HepG2 (cell line): ENCODE measurements at regions not wholly inside any gene's neighbourhood (a gene's known extent, or its start where the extent isn't known, plus 50 kb on each side); places are given as distances from the start of the nearest gene placed in this dataset.

Source experiments
- ATAC-seq: fragments of 200-7000 bp; cut with Tn5 transposase; 3 replicates; pipeline ENCODE4 v1.9.1; 2020; ENCODE audit warnings: mild to moderate bottlenecking, moderate library complexity
- BruUV-seq: library from RNA; stranded (reverse); fragments of 400-500 nt; replicated peaks from 2 replicates; lab custom pipeline; 2021; lab: Mats Ljungman, UMichigan
- CTCF ChIA-PET: fragments of 300-600 bp; formaldehyde crosslinking; extraction: SDS; loops from one replicate; lab custom pipeline; 2021; ENCODE audit warnings: low total read pairs, inconsistent platforms, low intra/inter-chr PET ratio; lab: Yijun Ruan, JAX
- POLR2A ChIA-PET: fragments of 350-600 bp; sonication (Branson Sonifier 250); formaldehyde crosslinking; loops from one replicate; lab custom pipeline; 2020; ENCODE audit warnings: antibody characterized with exemption, inconsistent platforms; lab: Yijun Ruan, JAX
- DNase-seq: peaks from one replicate; pipeline ENCODE4 v3.0.0-alpha.2; 2015; ENCODE audit warnings: low spot score
- FAIRE-seq: peaks from 3 replicates; lab custom pipeline; 2011; peaks lifted over from hg19 to GRCh38; lab: Jason Lieb, UNC
- H2AFZ ChIP-seq: one replicate; pipeline ENCODE4 v1.6.1; 2011; ENCODE audit warnings: low read length, inconsistent platforms
- H3K27ac ChIP-seq: fragments of 300-600 bp; 3 replicates; pipeline ENCODE4 v1.8.0; 2011; ENCODE audit warnings: mixed run types, mild to moderate bottlenecking, mixed read lengths, low read length, inconsistent platforms; ENCODE audit not compliant: insufficient read depth; ENCODE audit errors: extremely low read length
- H3K27me3 ChIP-seq, 2 experiments: fragments of 200-600 bp in 1 of 2; 2 replicates in 1 of 2; 3 replicates in 1 of 2; pipeline versions ENCODE4 v1.6.0 to v1.8.0; 2011; ENCODE audit warnings: low read length in 2 of 2, mild to moderate bottlenecking in 2 of 2, moderate library complexity in 2 of 2, inconsistent platforms in 1 of 2; ENCODE audit not compliant: insufficient read depth in 2 of 2, control insufficient read depth in 1 of 2
- H3K36me3 ChIP-seq, 2 experiments: fragments of 200-600 bp in 1 of 2; replicated peaks in 1 of 2; 2 replicates in 1 of 2; 3 replicates in 1 of 2; pipeline versions ENCODE4 v1.5.1 to v1.8.0; 2011; ENCODE audit warnings: low read length in 2 of 2, inconsistent platforms in 1 of 2; ENCODE audit not compliant: insufficient read depth in 2 of 2, control insufficient read depth in 1 of 2
- H3K4me1 ChIP-seq: 2 replicates; pipeline ENCODE4 v1.5.1; 2012; ENCODE audit warnings: low read length, inconsistent platforms; ENCODE audit not compliant: insufficient read depth
- H3K4me2 ChIP-seq: 2 replicates; pipeline ENCODE4 v1.6.0; 2011; ENCODE audit warnings: low read depth, low read length, inconsistent platforms
- H3K4me3 ChIP-seq, 3 experiments: fragments of 200-600 bp in 1 of 3; sonication (generic), shearing (Covaris generic) in 1 of 3; replicated peaks in 1 of 3; 2 replicates each; pipeline ENCODE4 v1.5.1; 2011 to 2016; ENCODE audit warnings: low read length in 3 of 3, inconsistent platforms in 2 of 3, low read depth in 2 of 3, mild to moderate bottlenecking in 2 of 3, control low read depth in 1 of 3, mixed read lengths in 1 of 3; ENCODE audit not compliant: insufficient read depth in 1 of 3
- H3K79me2 ChIP-seq: one replicate; pipeline ENCODE4 v1.6.1; 2011; ENCODE audit warnings: low read length, inconsistent platforms; ENCODE audit not compliant: insufficient read depth
- H3K9ac ChIP-seq: 2 replicates; pipeline ENCODE4 v1.6.0; 2011; ENCODE audit warnings: mild to moderate bottlenecking, low read depth, low read length, inconsistent platforms; ENCODE audit not compliant: insufficient read depth
- H3K9me3 ChIP-seq: 2 replicates; pipeline ENCODE4 v1.5.1; 2012; ENCODE audit warnings: mild to moderate bottlenecking, low read length
- H4K20me1 ChIP-seq: 2 replicates; pipeline ENCODE4 v1.6.0; 2011; ENCODE audit warnings: inconsistent platforms, mild to moderate bottlenecking, low read length, moderate library complexity; ENCODE audit not compliant: insufficient read depth
- KDM5B ChIP-seq: sonication (generic); formaldehyde crosslinking; IDR thresholded peaks from 2 replicates; pipeline ENCODE4 v1.4.0; 2020; ENCODE audit warnings: missing genetic modification reagents, mild to moderate bottlenecking, borderline replicate concordance
- KLF6 ChIP-seq: IDR thresholded peaks from 2 replicates; pipeline ENCODE4 v1.8.0; 2016; ENCODE audit warnings: missing biosample characterization, missing genetic modification reagents
- MYC ChIP-seq: sonication (generic); formaldehyde crosslinking; IDR thresholded peaks from 2 replicates; pipeline ENCODE4 v1.9.0; 2021; ENCODE audit warnings: missing genetic modification reagents, borderline replicate concordance
- PAX8 ChIP-seq: sonication (generic); formaldehyde crosslinking; IDR thresholded peaks from 2 replicates; pipeline ENCODE4 v1.8.0; 2022; ENCODE audit warnings: mild to moderate bottlenecking, missing genetic modification reagents, borderline replicate concordance
- YY1 ChIP-seq: IDR thresholded peaks from 2 replicates; pipeline ENCODE4 v1.6.1; 2011; ENCODE audit warnings: low read length, low read depth, moderate library complexity, mild to moderate bottlenecking; ENCODE audit not compliant: insufficient read depth, insufficient replicate concordance
- ZBTB8A ChIP-seq: sonication (generic); formaldehyde crosslinking; IDR thresholded peaks from 2 replicates; pipeline ENCODE4 v1.4.0; 2020; ENCODE audit warnings: mild to moderate bottlenecking, low read depth, missing genetic modification reagents, borderline replicate concordance
- ZNF263 ChIP-seq: sonication (generic); formaldehyde crosslinking; IDR thresholded peaks from 2 replicates; pipeline ENCODE4 v1.4.0; 2020; ENCODE audit warnings: missing genetic modification reagents
- ZNF331 ChIP-seq: sonication (generic); formaldehyde crosslinking; IDR thresholded peaks from 2 replicates; pipeline ENCODE4 v1.4.0; 2020; ENCODE audit warnings: missing genetic modification reagents
- WGBS: methylation state at CpG from one replicate; pipeline ENCODE4 v1.1.6; 2017; ENCODE audit warnings: low lambda C conversion rate; 5-methylcytosine and 5-hydroxymethylcytosine counted together
- in situ Hi-C: cut with HindIII; loops from 2 replicates; pipeline ENCODE4 v1.10.0; 2017; ENCODE audit warnings: low pct_unique_long_range_greater_than_20kb; ENCODE audit not compliant: extremely low pct_ligation_motif_present
- intact Hi-C: fragments of 100-400 bp; cut with micrococcal nuclease; formaldehyde crosslinking; loops from one replicate; pipeline ENCODE4 v1.10.0; 2022; ENCODE audit not compliant: unreplicated experiment
- TF ChIP-seq, protein P1 (sequence below): sonication (generic); formaldehyde crosslinking; IDR thresholded peaks from 2 replicates; pipeline ENCODE4 v1.5.1; 2020; ENCODE audit warnings: mild to moderate bottlenecking, missing genetic modification reagents, borderline replicate concordance
- TF ChIP-seq, protein P2 (sequence below): sonication (generic); formaldehyde crosslinking; IDR thresholded peaks from 2 replicates; pipeline ENCODE4 v1.4.0; 2020; ENCODE audit warnings: mild to moderate bottlenecking, missing genetic modification reagents
- TF ChIP-seq, protein P3 (sequence below): sonication (generic); formaldehyde crosslinking; IDR thresholded peaks from 2 replicates; pipeline ENCODE4 v1.4.0; 2020; ENCODE audit warnings: missing genetic modification reagents
- TF ChIP-seq, protein P4 (sequence below): sonication (generic); formaldehyde crosslinking; IDR thresholded peaks from 2 replicates; pipeline ENCODE4 v1.8.1; 2023; ENCODE audit warnings: missing genetic modification reagents, inconsistent platforms, borderline replicate concordance
- TF ChIP-seq, protein P5 (sequence below): sonication (generic); formaldehyde crosslinking; IDR thresholded peaks from 2 replicates; pipeline ENCODE4 v1.8.0; 2022; ENCODE audit warnings: missing genetic modification reagents, mild to moderate bottlenecking, moderate library complexity, borderline replicate concordance
- TF ChIP-seq, protein P6 (sequence below): sonication (generic); formaldehyde crosslinking; IDR thresholded peaks from 2 replicates; pipeline ENCODE4 v1.8.0; 2023; ENCODE audit warnings: mild to moderate bottlenecking, missing genetic modification reagents

DNA sequence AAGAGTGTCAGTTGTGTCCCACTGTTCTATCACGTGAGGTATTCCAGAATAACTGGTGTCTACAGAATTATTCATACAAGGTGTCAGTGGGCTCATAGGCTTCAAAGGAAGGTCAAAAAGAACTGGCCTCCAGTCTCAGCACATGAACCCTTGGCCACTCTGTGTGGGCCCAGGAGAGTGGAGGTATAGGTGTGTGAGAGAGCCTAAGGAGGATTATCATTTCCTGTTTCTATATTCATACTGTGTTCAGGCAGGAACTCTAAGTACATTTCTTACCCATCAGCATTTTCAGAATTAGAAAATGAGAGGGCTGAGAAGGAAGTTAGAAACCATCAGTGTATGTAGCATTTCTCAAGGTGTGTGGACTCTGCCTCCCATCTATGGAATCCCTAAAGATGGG is 87.0 kb downstream of the BTG1 start:
- no peak overlapping the region for H3K9ac ChIP-seq
- no peak overlapping the region for H3K27ac ChIP-seq
- no peak overlapping the region for H3K4me2 ChIP-seq
- peaks cover 15% of the 10 kb centered on the region for H3K4me1 ChIP-seq
- DNase-seq (no peak), ATAC-seq (no peak), FAIRE-seq (no peak)
- intact Hi-C loops, result no loop called here
- in situ Hi-C loops, result no loop called here
- no peak overlapping the region for H3K4me3 ChIP-seq
- H4K20me1 ChIP-seq, result no peaks in the 10 kb centered on the region
- no peaks in the 10 kb centered on the region for H3K9me3 ChIP-seq
- H2AFZ ChIP-seq, result no peak overlapping the region
- ChIA-PET POLR2A (no interaction called here), CTCF (no interaction called here)
- no peaks in the 10 kb centered on the region for H3K27me3 ChIP-seq
- no peaks in the 10 kb centered on the region for H3K36me3 ChIP-seq
- TF ChIP-seq, protein P1, sequence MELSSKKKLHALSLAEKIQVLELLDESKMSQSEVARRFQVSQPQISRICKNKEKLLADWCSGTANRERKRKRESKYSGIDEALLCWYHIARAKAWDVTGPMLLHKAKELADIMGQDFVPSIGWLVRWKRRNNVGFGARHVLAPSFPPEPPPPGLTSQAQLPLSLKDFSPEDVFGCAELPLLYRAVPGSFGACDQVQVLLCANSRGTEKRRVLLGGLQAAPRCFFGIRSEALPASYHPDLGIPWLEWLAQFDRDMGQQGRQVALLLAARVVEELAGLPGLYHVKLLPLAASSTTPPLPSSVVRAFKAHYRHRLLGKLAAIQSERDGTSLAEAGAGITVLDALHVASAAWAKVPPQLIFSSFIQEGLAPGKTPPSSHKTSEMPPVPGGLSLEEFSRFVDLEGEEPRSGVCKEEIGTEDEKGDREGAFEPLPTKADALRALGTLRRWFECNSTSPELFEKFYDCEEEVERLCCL (CRISPR knock-in tag), result no peak
- TF ChIP-seq, protein P2, sequence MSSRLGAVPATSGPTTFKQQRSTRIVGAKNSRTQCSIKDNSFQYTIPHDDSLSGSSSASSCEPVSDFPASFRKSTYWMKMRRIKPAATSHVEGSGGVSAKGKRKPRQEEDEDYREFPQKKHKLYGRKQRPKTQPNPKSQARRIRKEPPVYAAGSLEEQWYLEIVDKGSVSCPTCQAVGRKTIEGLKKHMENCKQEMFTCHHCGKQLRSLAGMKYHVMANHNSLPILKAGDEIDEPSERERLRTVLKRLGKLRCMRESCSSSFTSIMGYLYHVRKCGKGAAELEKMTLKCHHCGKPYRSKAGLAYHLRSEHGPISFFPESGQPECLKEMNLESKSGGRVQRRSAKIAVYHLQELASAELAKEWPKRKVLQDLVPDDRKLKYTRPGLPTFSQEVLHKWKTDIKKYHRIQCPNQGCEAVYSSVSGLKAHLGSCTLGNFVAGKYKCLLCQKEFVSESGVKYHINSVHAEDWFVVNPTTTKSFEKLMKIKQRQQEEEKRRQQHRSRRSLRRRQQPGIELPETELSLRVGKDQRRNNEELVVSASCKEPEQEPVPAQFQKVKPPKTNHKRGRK (CRISPR knock-in tag), result no peak
- TF ChIP-seq ZBTB8A (CRISPR knock-in tag) (no peak), YY1 (no peak), PAX8 (CRISPR knock-in tag) (no peak), KDM5B (no peak), ZNF263 (CRISPR knock-in tag) (no peak), ZNF331 (CRISPR knock-in tag) (no peak), KLF6 (CRISPR knock-in tag) (no peak), MYC (CRISPR knock-in tag) (no peak)
- TF ChIP-seq, protein P3, sequence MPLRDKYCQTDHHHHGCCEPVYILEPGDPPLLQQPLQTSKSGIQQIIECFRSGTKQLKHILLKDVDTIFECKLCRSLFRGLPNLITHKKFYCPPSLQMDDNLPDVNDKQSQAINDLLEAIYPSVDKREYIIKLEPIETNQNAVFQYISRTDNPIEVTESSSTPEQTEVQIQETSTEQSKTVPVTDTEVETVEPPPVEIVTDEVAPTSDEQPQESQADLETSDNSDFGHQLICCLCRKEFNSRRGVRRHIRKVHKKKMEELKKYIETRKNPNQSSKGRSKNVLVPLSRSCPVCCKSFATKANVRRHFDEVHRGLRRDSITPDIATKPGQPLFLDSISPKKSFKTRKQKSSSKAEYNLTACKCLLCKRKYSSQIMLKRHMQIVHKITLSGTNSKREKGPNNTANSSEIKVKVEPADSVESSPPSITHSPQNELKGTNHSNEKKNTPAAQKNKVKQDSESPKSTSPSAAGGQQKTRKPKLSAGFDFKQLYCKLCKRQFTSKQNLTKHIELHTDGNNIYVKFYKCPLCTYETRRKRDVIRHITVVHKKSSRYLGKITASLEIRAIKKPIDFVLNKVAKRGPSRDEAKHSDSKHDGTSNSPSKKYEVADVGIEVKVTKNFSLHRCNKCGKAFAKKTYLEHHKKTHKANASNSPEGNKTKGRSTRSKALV (CRISPR knock-in tag), result no peak
- TF ChIP-seq, protein P4, sequence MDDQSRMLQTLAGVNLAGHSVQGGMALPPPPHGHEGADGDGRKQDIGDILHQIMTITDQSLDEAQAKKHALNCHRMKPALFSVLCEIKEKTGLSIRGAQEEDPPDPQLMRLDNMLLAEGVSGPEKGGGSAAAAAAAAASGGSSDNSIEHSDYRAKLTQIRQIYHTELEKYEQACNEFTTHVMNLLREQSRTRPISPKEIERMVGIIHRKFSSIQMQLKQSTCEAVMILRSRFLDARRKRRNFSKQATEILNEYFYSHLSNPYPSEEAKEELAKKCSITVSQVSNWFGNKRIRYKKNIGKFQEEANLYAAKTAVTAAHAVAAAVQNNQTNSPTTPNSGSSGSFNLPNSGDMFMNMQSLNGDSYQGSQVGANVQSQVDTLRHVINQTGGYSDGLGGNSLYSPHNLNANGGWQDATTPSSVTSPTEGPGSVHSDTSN, result no peak
- TF ChIP-seq, protein P5, sequence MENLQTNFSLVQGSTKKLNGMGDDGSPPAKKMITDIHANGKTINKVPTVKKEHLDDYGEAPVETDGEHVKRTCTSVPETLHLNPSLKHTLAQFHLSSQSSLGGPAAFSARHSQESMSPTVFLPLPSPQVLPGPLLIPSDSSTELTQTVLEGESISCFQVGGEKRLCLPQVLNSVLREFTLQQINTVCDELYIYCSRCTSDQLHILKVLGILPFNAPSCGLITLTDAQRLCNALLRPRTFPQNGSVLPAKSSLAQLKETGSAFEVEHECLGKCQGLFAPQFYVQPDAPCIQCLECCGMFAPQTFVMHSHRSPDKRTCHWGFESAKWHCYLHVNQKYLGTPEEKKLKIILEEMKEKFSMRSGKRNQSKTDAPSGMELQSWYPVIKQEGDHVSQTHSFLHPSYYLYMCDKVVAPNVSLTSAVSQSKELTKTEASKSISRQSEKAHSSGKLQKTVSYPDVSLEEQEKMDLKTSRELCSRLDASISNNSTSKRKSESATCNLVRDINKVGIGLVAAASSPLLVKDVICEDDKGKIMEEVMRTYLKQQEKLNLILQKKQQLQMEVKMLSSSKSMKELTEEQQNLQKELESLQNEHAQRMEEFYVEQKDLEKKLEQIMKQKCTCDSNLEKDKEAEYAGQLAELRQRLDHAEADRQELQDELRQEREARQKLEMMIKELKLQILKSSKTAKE, result no peak
- TF ChIP-seq, protein P6, sequence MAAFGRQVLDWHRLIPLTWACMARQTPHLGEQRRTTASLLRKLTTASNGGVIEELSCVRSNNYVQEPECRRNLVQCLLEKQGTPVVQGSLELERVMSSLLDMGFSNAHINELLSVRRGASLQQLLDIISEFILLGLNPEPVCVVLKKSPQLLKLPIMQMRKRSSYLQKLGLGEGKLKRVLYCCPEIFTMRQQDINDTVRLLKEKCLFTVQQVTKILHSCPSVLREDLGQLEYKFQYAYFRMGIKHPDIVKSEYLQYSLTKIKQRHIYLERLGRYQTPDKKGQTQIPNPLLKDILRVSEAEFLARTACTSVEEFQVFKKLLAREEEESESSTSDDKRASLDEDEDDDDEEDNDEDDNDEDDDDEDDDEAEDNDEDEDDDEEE (CRISPR knock-in tag), result no peak
- no TSS peak for BruUV-seq
- 0% methylated on average over 1 of the region's 1 CpG for WGBS
- H3K79me2 ChIP-seq, result no peaks in the 10 kb centered on the region
